ENCODE measurements at regions not wholly inside any gene's neighbourhood (a gene's known extent, or its start where the extent isn't known, plus 50 kb on each side); places are given as distances from the start of the nearest gene placed in this dataset.
"Not testable (repeated sequence)": the region's sequence is repeated elsewhere in the genome, so short reads cannot be mapped to it uniquely, and the experiment has no call there.

GRCh38 chr14:105666420-105666819, 140.0 kb downstream of the TMEM121 start:
- Histone ChIP-seq H3K4me1 (ENCODE audit: insufficient read depth, low read length, poor library complexity, severe bottlenecking) (no peaks in the 10 kb centered on the region), H3K4me3 (ENCODE audit: low read depth, low read length, poor library complexity, severe bottlenecking) (no peak overlapping the region), H3K27ac (ENCODE audit: low read depth, low read length, poor library complexity, severe bottlenecking) (no peak overlapping the region), H3K27me3 (replicated peaks; ENCODE audit: insufficient read depth, low read depth, low read length, poor library complexity) (no peaks in the 10 kb centered on the region), H3K9me3 (ENCODE audit: low read depth, low read length, poor library complexity, severe bottlenecking) (no peaks in the 10 kb centered on the region), H3K36me3 (ENCODE audit: insufficient read depth, low read length, poor library complexity, severe bottlenecking) (no peaks in the 10 kb centered on the region)
- intact Hi-C loops (cut with micrococcal nuclease; ENCODE audit: unreplicated experiment) = no loop called here
- CTCF ChIA-PET = no interaction called here
- no peak for TF ChIP-seq EZH2 (IDR thresholded peaks at IDR 0.05; ENCODE audit: borderline replicate concordance, low read depth, low read length, poor library complexity, severe bottlenecking)
- TF ChIP-seq CTCF (conservative IDR thresholded peaks at IDR 0.05; ENCODE audit: low read depth, low read length) = no peak
- no peak for DNase-seq (ENCODE audit: low spot score)
- POLR2A ChIA-PET (ENCODE audit: low non-redundant PET) = no interaction called here
- BruUV-seq (replicated peaks) = no TSS peak

- H3K27me3 ChIP-seq (replicated peaks; ENCODE audit: insufficient read depth, low read depth, low read length, poor library complexity); H3K9me3 ChIP-seq (ENCODE audit: low read depth, low read length, poor library complexity, severe bottlenecking); H3K4me3 ChIP-seq (ENCODE audit: low read depth, low read length, poor library complexity, severe bottlenecking); H3K36me3 ChIP-seq (ENCODE audit: insufficient read depth, low read length, poor library complexity, severe bottlenecking); BruUV-seq (replicated peaks); H3K27ac ChIP-seq (ENCODE audit: low read depth, low read length, poor library complexity, severe bottlenecking); POLR2A ChIA-PET (ENCODE audit: low non-redundant PET); CTCF ChIA-PET; DNase-seq (ENCODE audit: low spot score); intact Hi-C loops (cut with micrococcal nuclease; ENCODE audit: unreplicated experiment); H3K4me1 ChIP-seq (ENCODE audit: insufficient read depth, low read length, poor library complexity, severe bottlenecking): not testable (repeated sequence)
Observed at GRCh38 chr14:105666991-105667662, 140.7 kb downstream of the TMEM121 start.

- H3K27ac ChIP-seq (ENCODE audit: low read depth, low read length, poor library complexity, severe bottlenecking); H3K36me3 ChIP-seq (ENCODE audit: insufficient read depth, low read length, poor library complexity, severe bottlenecking); H3K4me3 ChIP-seq (ENCODE audit: low read depth, low read length, poor library complexity, severe bottlenecking); DNase-seq (ENCODE audit: low spot score); H3K27me3 ChIP-seq (replicated peaks; ENCODE audit: insufficient read depth, low read depth, low read length, poor library complexity); CTCF ChIA-PET; intact Hi-C loops (cut with micrococcal nuclease; ENCODE audit: unreplicated experiment); H3K4me1 ChIP-seq (ENCODE audit: insufficient read depth, low read length, poor library complexity, severe bottlenecking); POLR2A ChIA-PET (ENCODE audit: low non-redundant PET); BruUV-seq (replicated peaks); H3K9me3 ChIP-seq (ENCODE audit: low read depth, low read length, poor library complexity, severe bottlenecking): not testable (repeated sequence)
Observed at GRCh38 chr14:105667663-105668020, 141.3 kb downstream of the TMEM121 start.

- BruUV-seq (replicated peaks); DNase-seq (ENCODE audit: low spot score); CTCF ChIA-PET; H3K4me3 ChIP-seq (ENCODE audit: low read depth, low read length, poor library complexity, severe bottlenecking); H3K27me3 ChIP-seq (replicated peaks; ENCODE audit: insufficient read depth, low read depth, low read length, poor library complexity); H3K4me1 ChIP-seq (ENCODE audit: insufficient read depth, low read length, poor library complexity, severe bottlenecking); H3K27ac ChIP-seq (ENCODE audit: low read depth, low read length, poor library complexity, severe bottlenecking); H3K9me3 ChIP-seq (ENCODE audit: low read depth, low read length, poor library complexity, severe bottlenecking); intact Hi-C loops (cut with micrococcal nuclease; ENCODE audit: unreplicated experiment); H3K36me3 ChIP-seq (ENCODE audit: insufficient read depth, low read length, poor library complexity, severe bottlenecking); POLR2A ChIA-PET (ENCODE audit: low non-redundant PET): not testable (repeated sequence)
Observed at GRCh38 chr14:105668021-105668420, 141.6 kb downstream of the TMEM121 start.

- H3K36me3 ChIP-seq (ENCODE audit: insufficient read depth, low read length, poor library complexity, severe bottlenecking); BruUV-seq (replicated peaks); CTCF ChIA-PET; H3K27me3 ChIP-seq (replicated peaks; ENCODE audit: insufficient read depth, low read depth, low read length, poor library complexity); DNase-seq (ENCODE audit: low spot score); POLR2A ChIA-PET (ENCODE audit: low non-redundant PET); H3K9me3 ChIP-seq (ENCODE audit: low read depth, low read length, poor library complexity, severe bottlenecking); H3K4me3 ChIP-seq (ENCODE audit: low read depth, low read length, poor library complexity, severe bottlenecking); H3K4me1 ChIP-seq (ENCODE audit: insufficient read depth, low read length, poor library complexity, severe bottlenecking); intact Hi-C loops (cut with micrococcal nuclease; ENCODE audit: unreplicated experiment); H3K27ac ChIP-seq (ENCODE audit: low read depth, low read length, poor library complexity, severe bottlenecking): not testable (repeated sequence)
Observed at GRCh38 chr14:105668471-105669230, 142.3 kb downstream of the TMEM121 start.

- CTCF ChIA-PET; H3K4me3 ChIP-seq (ENCODE audit: low read depth, low read length, poor library complexity, severe bottlenecking); intact Hi-C loops (cut with micrococcal nuclease; ENCODE audit: unreplicated experiment); H3K36me3 ChIP-seq (ENCODE audit: insufficient read depth, low read length, poor library complexity, severe bottlenecking); H3K9me3 ChIP-seq (ENCODE audit: low read depth, low read length, poor library complexity, severe bottlenecking); BruUV-seq (replicated peaks); H3K4me1 ChIP-seq (ENCODE audit: insufficient read depth, low read length, poor library complexity, severe bottlenecking); H3K27me3 ChIP-seq (replicated peaks; ENCODE audit: insufficient read depth, low read depth, low read length, poor library complexity); POLR2A ChIA-PET (ENCODE audit: low non-redundant PET); DNase-seq (ENCODE audit: low spot score); H3K27ac ChIP-seq (ENCODE audit: low read depth, low read length, poor library complexity, severe bottlenecking): not testable (repeated sequence)
Observed at GRCh38 chr14:105669231-105669610, 142.8 kb downstream of the TMEM121 start.

- H3K9me3 ChIP-seq (ENCODE audit: low read depth, low read length, poor library complexity, severe bottlenecking); intact Hi-C loops (cut with micrococcal nuclease; ENCODE audit: unreplicated experiment); H3K4me3 ChIP-seq (ENCODE audit: low read depth, low read length, poor library complexity, severe bottlenecking); CTCF ChIA-PET; DNase-seq (ENCODE audit: low spot score); H3K4me1 ChIP-seq (ENCODE audit: insufficient read depth, low read length, poor library complexity, severe bottlenecking); BruUV-seq (replicated peaks); H3K27me3 ChIP-seq (replicated peaks; ENCODE audit: insufficient read depth, low read depth, low read length, poor library complexity); POLR2A ChIA-PET (ENCODE audit: low non-redundant PET); H3K36me3 ChIP-seq (ENCODE audit: insufficient read depth, low read length, poor library complexity, severe bottlenecking); H3K27ac ChIP-seq (ENCODE audit: low read depth, low read length, poor library complexity, severe bottlenecking): not testable (repeated sequence)
Observed at GRCh38 chr14:105669646-105670045, 143.3 kb downstream of the TMEM121 start.
